HG02970 (cell line): ENCODE measurements at regions not wholly inside any gene's neighbourhood (a gene's known extent, or its start where the extent isn't known, plus 50 kb on each side); places are given as distances from the start of the nearest gene placed in this dataset.
"Not testable (repeated sequence)": the region's sequence is repeated elsewhere in the genome, so short reads cannot be mapped to it uniquely, and the experiment has no call there.

Experiments used
- ATAC-seq: cut with Tn5 transposase; IDR thresholded peaks from one replicate; pipeline ENCODE4 v1.9.1; 2021; ENCODE audit warnings: mild to moderate bottlenecking, moderate library complexity, moderate number of reproducible peaks; ENCODE audit not compliant: unreplicated experiment, low FRiP score

- ATAC-seq = no peak
Measured at GRCh38 chr15:96176831-96177230, 153.7 kb upstream of the NR2F2 start.

GRCh38 chr15:96177279-96177678 lies 153.2 kb upstream of the NR2F2 start:
- no peak for ATAC-seq

GRCh38 chr15:96180087-96180748 lies 150.3 kb upstream of the NR2F2 start:
- ATAC-seq = no peak

GRCh38 chr15:96181217-96181616 lies 149.3 kb upstream of the NR2F2 start:
- ATAC-seq = no peak

GRCh38 chr15:96181873-96182301 lies 148.6 kb upstream of the NR2F2 start:
- ATAC-seq = no peak

GRCh38 chr15:96182736-96183513 lies 147.6 kb upstream of the NR2F2 start:
- no peak for ATAC-seq

- ATAC-seq = no peak
Measured at GRCh38 chr15:96183514-96183850, 147.0 kb upstream of the NR2F2 start.

- no peak for ATAC-seq
Measured at GRCh38 chr15:96183867-96184266, 146.6 kb upstream of the NR2F2 start.

GRCh38 chr15:96184297-96184696 lies 146.2 kb upstream of the NR2F2 start:
- ATAC-seq = no peak

GRCh38 chr15:96186105-96186504 lies 144.4 kb upstream of the NR2F2 start:
- no peak for ATAC-seq

GRCh38 chr15:96187341-96188305 lies 142.9 kb upstream of the NR2F2 start:
- no peak for ATAC-seq

- no peak for ATAC-seq
Measured at GRCh38 chr15:96197721-96198120, 132.8 kb upstream of the NR2F2 start.

GRCh38 chr15:96199111-96199510 lies 131.4 kb upstream of the NR2F2 start:
- ATAC-seq = no peak

- ATAC-seq = no peak
Measured at GRCh38 chr15:96200357-96200967, 130.0 kb upstream of the NR2F2 start.

- no peak for ATAC-seq
Measured at GRCh38 chr15:96201696-96202095, 128.8 kb upstream of the NR2F2 start.

GRCh38 chr15:96205588-96205987 lies 124.9 kb upstream of the NR2F2 start:
- ATAC-seq = not testable (repeated sequence)

GRCh38 chr15:96207377-96208006 lies 123.0 kb upstream of the NR2F2 start:
- ATAC-seq = no peak

GRCh38 chr15:96209285-96209735 lies 121.2 kb upstream of the NR2F2 start:
- no peak for ATAC-seq

GRCh38 chr15:96213045-96213444 lies 117.5 kb upstream of the NR2F2 start:
- no peak for ATAC-seq

- no peak for ATAC-seq
Measured at GRCh38 chr15:96213896-96214295, 116.6 kb upstream of the NR2F2 start.
